Epithelial cell of esophagus (primary cell): ENCODE measurements at regions not wholly inside any gene's neighbourhood (a gene's known extent, or its start where the extent isn't known, plus 50 kb on each side); places are given as distances from the start of the nearest gene placed in this dataset.

Experiments
- DNase-seq: peaks from one replicate; pipeline ENCODE4 v3.0.0; 2010; ENCODE audit warnings: low read depth
- H3K4me3 ChIP-seq: 2 replicates; pipeline ENCODE4 v1.5.1; 2011; ENCODE audit warnings: mild to moderate bottlenecking, low read length, control low read depth
- TF ChIP-seq, protein P1 (sequence below): IDR thresholded peaks from 2 replicates; pipeline ENCODE4 v1.5.1; 2011; ENCODE audit warnings: low read depth, mild to moderate bottlenecking, low read length, control low read depth, inconsistent platforms; ENCODE audit not compliant: insufficient read depth; ENCODE audit errors: missing control alignments

DNA sequence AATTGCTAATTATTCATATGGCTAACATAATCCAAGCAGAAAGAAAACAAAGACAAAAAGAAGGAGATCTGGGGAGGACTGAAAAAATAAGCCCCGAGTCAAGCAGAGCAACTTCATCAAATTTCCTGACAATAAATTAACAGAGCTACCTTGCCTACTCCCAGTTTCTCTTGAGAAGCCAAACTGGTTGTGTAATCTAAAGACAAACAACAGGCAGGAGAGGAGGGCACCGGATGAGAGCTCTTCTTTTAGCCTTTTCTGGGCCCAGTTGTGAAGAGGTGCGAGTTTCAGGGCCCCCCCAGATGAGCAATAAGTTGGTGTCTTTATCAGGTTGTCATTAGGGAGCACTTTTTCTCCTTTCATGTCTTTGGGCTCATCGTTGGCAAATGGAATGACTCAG is 197.1 kb upstream of the PCSK2 start:
- no peak for DNase-seq
- H3K4me3 ChIP-seq: no peak overlapping the region
- TF ChIP-seq, protein P1, sequence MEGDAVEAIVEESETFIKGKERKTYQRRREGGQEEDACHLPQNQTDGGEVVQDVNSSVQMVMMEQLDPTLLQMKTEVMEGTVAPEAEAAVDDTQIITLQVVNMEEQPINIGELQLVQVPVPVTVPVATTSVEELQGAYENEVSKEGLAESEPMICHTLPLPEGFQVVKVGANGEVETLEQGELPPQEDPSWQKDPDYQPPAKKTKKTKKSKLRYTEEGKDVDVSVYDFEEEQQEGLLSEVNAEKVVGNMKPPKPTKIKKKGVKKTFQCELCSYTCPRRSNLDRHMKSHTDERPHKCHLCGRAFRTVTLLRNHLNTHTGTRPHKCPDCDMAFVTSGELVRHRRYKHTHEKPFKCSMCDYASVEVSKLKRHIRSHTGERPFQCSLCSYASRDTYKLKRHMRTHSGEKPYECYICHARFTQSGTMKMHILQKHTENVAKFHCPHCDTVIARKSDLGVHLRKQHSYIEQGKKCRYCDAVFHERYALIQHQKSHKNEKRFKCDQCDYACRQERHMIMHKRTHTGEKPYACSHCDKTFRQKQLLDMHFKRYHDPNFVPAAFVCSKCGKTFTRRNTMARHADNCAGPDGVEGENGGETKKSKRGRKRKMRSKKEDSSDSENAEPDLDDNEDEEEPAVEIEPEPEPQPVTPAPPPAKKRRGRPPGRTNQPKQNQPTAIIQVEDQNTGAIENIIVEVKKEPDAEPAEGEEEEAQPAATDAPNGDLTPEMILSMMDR: no peak

DNA sequence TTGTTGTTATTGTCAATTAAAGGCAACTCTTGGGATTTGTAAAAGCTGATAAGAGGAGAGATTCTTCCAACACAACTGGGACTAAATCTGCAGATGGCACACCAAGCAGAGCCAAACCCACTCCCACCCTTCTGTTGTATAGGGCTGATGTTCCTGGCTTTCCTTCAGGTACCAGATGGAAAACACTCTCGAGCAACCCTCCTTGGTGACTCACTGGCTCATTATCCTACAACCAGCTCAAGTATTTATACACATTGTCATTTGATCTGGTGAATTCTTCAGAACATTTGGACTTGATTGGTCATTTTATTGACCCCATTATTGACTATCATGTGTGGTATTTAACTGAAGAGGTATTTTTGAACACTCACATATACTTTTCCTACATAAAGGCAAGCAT is 190.3 kb upstream of the PCSK2 start:
- H3K4me3 ChIP-seq: no peak overlapping the region
- TF ChIP-seq, protein P1: no peak
- DNase-seq: no peak

DNA sequence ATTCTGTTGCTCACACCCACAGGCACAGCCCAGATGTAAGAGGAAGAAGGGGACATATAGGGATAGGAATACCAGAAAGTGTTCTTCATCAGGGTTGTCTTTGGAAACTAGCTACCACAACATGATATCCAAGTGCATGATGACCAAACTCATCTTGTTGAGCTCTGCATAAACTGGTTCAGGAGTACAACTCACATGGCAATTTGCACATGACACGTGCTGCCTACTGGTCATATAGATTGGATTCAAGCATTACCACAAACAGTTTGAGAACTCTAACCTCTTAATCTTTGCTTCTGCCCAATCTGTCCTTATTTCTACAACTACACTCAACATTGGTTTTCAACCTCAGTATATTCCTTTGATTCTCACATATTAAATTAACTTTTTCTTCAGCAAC is 184.7 kb upstream of the PCSK2 start:
- TF ChIP-seq, protein P1: no peak
- DNase-seq: no peak
- H3K4me3 ChIP-seq: no peak overlapping the region

DNA sequence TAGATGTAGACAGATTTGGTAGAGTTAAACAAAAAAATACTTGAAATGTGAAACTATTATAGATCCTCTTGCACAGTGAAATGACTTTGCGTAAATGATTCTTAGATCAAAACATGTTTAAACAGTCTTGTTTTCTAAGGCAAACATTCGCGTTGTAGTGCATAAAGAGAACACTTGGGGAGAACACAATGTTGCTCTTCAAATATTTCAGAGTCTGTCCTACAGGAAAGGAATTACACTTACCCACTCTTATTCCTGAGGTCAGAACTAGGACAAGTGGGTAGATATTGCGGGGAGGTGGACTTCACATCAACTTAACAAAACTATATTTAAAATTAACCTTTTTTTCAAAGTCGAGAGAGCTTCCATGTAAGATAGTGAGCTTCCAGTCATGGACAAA is 183.5 kb upstream of the PCSK2 start:
- TF ChIP-seq, protein P1: no peak
- no peak overlapping the region for H3K4me3 ChIP-seq
- DNase-seq: no peak

DNA sequence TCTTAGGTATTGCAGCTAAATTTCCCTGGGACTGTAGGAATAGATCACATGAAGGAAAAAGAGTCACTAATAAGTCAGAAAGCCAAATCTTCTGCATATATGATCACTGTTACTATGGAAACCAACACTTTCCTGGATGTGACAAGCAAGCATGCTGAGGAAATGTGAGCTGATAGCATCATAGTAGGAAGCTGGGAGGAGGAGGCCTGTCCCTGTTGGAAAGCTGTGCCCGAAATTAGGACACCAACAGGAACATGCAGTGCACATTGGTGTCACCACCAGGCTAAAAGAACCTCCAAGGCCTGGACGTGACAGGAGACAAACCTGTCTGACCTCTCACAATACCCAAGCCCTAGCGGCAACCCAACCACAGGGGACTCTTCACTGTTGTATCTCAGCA is 181.9 kb upstream of the PCSK2 start:
- no peak for DNase-seq
- H3K4me3 ChIP-seq: no peak overlapping the region
- TF ChIP-seq, protein P1: no peak

DNA sequence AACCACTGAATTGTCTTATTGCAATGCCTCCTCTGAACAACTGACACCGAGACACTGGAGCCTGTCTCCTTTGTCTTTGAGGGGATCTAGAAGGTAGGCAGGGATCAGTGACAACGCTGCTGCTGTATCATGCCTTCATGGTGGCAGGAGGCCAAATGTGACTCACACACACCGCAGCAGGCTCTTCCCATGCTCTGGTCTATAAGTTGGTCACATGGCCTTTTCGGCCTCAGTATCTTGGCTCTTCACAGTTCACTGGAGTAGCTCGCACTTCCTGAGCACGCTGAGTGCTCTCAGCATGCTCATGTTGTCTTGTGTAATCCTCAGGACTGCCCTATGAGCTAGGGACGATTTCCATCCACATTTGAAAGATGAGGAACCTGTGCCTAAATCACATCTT is 167.4 kb upstream of the PCSK2 start:
- H3K4me3 ChIP-seq: no peak overlapping the region
- TF ChIP-seq, protein P1: no peak
- DNase-seq: peak; percentile 8

DNA sequence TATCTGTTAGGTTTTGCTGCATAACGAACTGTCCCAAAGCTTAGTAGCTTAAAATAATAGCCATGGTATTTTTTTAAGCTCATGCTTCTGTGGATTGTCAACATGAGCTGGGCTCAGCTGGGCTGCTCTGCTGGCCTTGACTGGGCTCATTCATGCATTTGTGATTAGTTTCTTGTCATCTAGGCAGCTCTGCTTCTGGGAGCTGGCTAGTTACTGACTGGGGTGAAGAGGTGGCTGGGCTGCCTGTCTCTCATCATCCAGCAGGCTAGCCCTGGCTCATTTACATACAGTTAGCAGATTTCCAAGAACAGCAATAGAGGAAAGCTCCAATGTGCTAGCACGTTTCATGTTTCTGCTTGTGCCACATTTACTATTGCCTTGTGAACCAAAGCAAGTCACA is 165.1 kb upstream of the PCSK2 start:
- TF ChIP-seq, protein P1: no peak
- no peak overlapping the region for H3K4me3 ChIP-seq
- DNase-seq: no peak
